ENCODE measurements at regions not wholly inside any gene's neighbourhood (a gene's known extent, or its start where the extent isn't known, plus 50 kb on each side); places are given as distances from the start of the nearest gene placed in this dataset.
"Not testable (repeated sequence)": the region's sequence is repeated elsewhere in the genome, so short reads cannot be mapped to it uniquely, and the experiment has no call there.

GRCh38 chr12:67042697-67043131, 226.4 kb upstream of the CAND1 start:
- no peak for DNase-seq (ENCODE audit: low spot score)

DNA sequence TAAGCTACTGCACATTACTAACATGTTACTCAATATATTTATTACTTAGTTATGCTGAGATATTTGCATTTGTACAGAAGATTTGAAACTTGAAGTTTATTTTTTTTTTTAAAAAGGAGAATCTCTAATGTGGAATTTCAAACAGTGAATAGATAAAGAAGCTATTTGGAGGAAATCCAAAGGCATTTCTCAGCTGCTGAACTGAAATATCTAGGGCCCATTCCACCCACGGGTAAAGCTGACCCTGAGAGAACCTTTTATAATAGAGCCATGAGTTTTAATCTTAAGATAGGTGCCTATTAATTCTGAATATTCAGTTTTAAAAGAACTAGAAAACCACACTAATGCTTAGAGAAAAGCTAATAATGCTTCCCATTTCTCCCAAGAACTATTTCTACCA, 225.4 kb upstream of the CAND1 start:
- DNase-seq (ENCODE audit: low spot score): no peak

DNA sequence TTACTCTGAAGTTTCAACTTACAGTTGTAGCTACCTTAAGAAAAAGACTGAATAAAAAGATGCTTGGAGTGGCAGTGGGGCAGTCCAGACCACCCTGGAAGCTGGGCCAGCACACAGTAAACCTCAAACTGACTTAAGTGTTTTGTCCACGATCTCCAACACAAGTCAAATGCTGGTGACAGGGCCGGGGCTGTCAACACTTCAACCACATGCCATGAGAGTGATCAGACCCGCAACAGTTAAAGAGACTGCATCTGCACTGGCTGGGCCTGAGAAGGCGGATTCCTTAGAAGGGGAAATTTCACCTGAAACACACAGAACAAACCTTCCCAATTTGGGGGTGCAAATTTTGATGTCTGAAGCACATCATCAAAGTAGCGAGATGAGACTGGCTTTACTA, 223.5 kb upstream of the CAND1 start:
- DNase-seq (ENCODE audit: low spot score): no peak

GRCh38 chr12:67046062-67046461, 223.1 kb upstream of the CAND1 start:
- DNase-seq (ENCODE audit: low spot score): no peak

- DNase-seq (ENCODE audit: low spot score): no peak
Measured at GRCh38 chr12:67047634-67048033, 221.5 kb upstream of the CAND1 start.

DNA sequence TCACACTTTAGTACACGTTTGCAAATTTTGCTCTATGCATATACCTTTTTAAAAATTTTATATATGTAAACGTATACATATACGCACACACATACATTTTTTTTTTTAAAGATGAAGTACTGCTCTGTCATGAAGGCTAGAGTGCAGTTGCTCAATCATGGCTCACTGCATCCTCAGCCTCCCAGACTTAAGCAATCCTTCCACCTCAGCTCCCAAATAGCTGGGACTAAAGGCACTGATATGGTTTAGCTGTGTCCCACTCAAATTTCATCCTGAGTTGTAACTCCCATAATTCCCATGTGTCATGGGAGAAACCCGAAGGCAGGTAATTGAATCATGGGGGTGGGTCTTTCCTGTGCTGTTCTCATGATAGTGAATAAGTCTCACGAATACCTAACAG, 220.8 kb upstream of the CAND1 start:
- no peak for DNase-seq (ENCODE audit: low spot score)

DNA sequence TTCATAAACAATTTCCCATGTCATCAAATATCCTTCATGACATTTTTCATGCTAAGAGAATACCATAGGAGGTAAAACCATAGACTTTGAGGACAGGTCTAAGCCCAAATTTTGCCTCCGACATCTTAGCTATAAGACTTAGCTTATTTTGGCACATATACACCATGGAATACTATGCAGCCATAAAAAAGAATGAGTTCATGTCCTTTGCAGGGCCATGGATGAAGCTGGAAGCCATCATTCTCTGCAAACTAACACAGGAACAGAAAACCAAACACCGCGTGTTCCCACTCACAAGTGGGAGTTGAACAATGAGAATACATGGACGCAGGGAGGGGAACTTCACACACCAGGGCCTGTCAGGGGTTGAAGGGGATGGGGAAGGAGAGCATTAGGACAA, 220.0 kb upstream of the CAND1 start:
- DNase-seq (ENCODE audit: low spot score): not testable (repeated sequence)

GRCh38 chr12:67052981-67053380, 216.2 kb upstream of the CAND1 start:
- no peak for DNase-seq (ENCODE audit: low spot score)

GRCh38 chr12:67056329-67056728, 212.8 kb upstream of the CAND1 start:
- DNase-seq (ENCODE audit: low spot score): no peak

DNA sequence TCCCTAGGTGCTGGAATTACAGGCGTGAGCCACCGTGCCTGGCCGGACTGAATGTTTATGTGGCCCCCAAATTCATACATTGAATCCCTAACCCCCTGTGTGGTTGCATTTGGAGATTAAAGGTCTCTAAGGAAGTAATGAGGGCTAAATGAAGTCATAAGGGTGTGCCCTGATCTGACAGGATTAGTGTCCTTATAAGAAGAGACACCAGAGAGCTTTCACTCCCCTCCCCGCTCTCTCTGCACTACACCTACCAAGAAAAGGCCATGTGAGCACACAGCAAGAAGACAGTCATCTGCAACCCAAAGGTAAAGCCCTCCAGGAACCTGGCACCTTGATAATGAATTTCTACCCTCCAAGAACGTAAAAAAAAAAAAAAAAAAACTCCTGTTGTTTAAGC, 212.1 kb upstream of the CAND1 start:
- no peak for DNase-seq (ENCODE audit: low spot score)

- DNase-seq (ENCODE audit: low spot score): no peak
Measured at GRCh38 chr12:67062193-67062592, 207.0 kb upstream of the CAND1 start.

DNA sequence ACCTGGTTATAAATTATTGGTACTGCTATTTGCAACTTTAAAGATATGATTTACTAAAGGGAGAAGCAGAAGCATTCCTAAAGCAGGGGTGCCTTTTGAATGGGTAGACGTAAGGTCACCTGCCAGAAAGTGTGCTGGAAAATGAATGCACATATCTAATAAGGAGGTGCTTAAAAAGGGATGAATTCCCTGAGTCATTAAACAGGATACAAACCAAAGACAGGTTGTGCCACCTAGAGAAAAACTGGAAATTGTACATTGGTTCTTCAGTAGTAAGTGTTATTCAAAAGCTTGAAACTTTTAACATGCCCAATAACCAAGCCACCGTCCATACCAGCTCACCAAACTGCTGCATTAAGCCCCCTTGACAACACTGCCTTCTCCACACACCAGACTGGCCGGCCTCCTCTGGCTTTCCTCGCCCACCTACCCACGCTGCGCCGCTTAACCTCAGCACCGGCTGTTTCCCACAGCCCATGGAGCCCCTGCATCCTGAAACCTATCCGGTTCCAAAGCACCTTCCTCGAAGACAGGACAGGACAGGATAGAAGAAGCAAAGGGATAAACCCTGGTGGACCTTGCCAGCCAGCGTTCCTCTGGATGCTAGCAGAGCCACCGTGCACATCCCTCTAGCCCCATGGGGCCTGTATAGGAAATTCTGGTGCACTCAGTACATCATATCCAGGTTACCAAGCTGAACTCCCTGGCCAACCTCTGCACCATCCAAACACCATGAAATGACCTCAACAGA, 201.5 kb upstream of the CAND1 start:
- DNase-seq (ENCODE audit: low spot score): no peak

DNA sequence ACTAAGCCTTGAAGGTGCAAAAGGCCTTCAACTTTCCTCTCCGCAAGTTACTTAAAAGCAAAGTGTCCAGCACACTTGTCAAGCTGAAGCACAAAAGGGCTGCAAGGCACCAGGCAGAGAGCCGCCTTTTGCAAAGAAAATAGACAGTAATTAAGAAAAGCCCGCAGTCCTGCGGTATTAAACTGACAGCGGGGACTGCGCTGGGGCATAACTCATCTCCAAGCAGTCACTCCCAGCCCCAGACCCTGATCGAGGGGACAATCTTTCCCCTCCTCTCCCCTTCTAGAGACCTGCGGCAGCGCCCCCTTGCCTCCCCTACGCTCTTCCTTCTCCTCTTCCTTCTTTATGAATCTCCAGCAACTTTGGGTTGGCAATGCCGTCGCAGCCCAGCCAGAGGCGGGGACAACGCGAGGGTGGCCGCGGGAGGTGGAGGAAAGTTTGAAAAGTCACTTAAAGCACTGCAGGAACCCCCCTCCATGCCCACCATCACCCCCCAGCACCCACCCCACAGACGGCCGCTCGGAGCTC, 200.9 kb upstream of the CAND1 start:
- no peak for DNase-seq (ENCODE audit: low spot score)

DNA sequence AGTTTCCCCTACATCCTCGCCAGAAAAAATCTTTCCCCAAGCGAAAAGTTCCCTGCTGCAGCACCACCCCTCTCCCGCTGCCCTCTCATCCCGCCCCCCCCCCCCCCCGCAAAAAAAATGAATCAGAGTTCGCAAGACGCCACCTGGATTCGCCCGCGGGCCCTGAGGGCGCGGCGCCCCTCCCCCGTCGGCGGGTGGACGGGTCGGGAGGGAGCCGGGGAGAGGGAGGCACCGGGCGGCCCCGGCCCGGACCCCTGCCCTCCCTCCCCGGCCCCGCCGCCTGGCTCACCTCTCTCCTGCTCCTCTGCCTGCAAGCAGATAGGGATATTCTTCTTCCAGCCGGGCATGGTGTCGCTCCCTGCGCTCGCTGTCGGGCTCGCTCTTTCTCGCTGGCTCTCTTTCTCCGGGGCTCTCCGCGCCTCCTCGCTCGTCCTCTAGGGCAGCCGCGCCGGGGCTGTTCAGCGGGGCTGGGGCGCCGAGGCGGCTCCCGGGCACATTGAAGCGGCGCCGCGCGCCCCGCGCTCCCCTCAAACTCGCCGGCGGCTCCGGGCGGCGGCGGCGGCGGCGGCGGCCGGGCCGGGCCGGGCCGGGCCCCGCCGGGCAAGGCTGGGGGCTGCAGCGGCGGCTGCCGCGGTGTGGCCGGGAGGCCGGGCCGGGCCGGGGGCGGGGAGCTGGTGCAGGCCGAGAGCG, 200.3 kb upstream of the CAND1 start:
- peak; percentile 65 for DNase-seq (ENCODE audit: low spot score)

GRCh38 chr12:67069451-67070306, 199.5 kb upstream of the CAND1 start:
- DNase-seq (ENCODE audit: low spot score): peak; percentile 28

- DNase-seq (ENCODE audit: low spot score): no peak
Measured at GRCh38 chr12:67070307-67070600, 198.9 kb upstream of the CAND1 start.

- no peak for DNase-seq (ENCODE audit: low spot score)
Measured at GRCh38 chr12:67070604-67071003, 198.6 kb upstream of the CAND1 start.

DNA sequence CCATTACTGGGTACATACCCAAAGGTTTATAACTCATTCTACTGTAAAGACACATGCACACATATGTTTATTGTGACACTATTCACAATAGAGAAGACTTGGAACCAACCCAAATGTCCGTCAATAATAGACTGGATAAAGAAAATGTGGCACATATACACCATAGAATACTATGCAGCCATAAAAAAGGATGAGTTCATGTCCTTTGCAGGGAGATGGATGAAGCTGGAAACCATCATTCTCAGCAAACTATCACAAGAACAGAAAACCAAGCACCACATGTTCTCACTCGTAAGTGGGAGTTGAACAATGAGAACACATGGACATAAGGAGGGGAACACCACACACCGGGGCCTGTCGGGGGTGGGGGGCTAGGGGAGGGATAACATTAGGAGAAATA, 196.9 kb upstream of the CAND1 start:
- not testable (repeated sequence) for DNase-seq (ENCODE audit: low spot score)

GRCh38 chr12:67073336-67073735, 195.8 kb upstream of the CAND1 start:
- no peak for DNase-seq (ENCODE audit: low spot score)

GRCh38 chr12:67074072-67074471, 195.1 kb upstream of the CAND1 start:
- no peak for DNase-seq (ENCODE audit: low spot score)

GRCh38 chr12:67077617-67078016, 191.5 kb upstream of the CAND1 start:
- DNase-seq (ENCODE audit: low spot score): no peak

- no peak for DNase-seq (ENCODE audit: low spot score)
Measured at GRCh38 chr12:67078957-67079356, 190.2 kb upstream of the CAND1 start.

DNA sequence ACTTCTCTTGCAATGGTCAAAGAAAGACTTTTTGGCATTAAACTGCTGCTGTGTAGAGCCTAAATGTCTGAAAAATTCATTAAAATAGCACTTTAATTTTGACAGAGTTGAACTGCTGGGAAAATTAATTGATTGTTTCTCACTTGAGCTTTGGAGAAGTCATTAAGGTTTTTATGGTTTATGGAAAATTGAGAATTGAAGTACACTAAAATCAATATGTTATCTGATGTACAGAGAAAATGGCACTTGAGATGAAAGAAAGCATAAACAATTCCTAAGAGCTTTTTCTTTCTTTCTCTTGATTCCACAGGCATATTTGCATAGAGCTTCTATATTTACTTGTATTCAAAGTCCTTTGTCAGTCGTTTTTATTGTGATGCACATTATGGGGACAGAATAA, 188.5 kb upstream of the CAND1 start:
- DNase-seq (ENCODE audit: low spot score): no peak

Measured in AG20443 (cell line).